Stomach (tissue), 4 donors: ENCODE measurements at regions not wholly inside any gene's neighbourhood (a gene's known extent, or its start where the extent isn't known, plus 50 kb on each side); places are given as distances from the start of the nearest gene placed in this dataset.
"Not testable (repeated sequence)": the region's sequence is repeated elsewhere in the genome, so short reads cannot be mapped to it uniquely, and the experiment has no call there.

Experiments
- CTCF ChIP-seq, 7 experiments: fragments of 450-650 bp in 4 of 7; fragments of 200-600 bp in 3 of 7; sonication (generic) in 3 of 7; IDR thresholded peaks; one replicate each; pipeline ENCODE4 v1.5.1; 2016 to 2019; ENCODE audit warnings: antibody characterized with exemption in 7 of 7, control low read depth in 2 of 7, mild to moderate bottlenecking in 1 of 7
- POLR2AphosphoS5 ChIP-seq, 3 donors: sonication (generic); formaldehyde crosslinking; IDR thresholded peaks; one replicate each; pipeline ENCODE4 v1.6.1; 2016; ENCODE audit warnings: antibody characterized with exemption in 3 of 3

- TF ChIP-seq CTCF, POLR2AphosphoS5 (IDR thresholded peaks at IDR 0.05): not testable (repeated sequence)
These were observed 192.8 kb upstream of the ZNG1E start for GRCh38 chr9:65482890-65483289.
